ENCODE measurements at regions not wholly inside any gene's neighbourhood (a gene's known extent, or its start where the extent isn't known, plus 50 kb on each side); places are given as distances from the start of the nearest gene placed in this dataset.

DNA sequence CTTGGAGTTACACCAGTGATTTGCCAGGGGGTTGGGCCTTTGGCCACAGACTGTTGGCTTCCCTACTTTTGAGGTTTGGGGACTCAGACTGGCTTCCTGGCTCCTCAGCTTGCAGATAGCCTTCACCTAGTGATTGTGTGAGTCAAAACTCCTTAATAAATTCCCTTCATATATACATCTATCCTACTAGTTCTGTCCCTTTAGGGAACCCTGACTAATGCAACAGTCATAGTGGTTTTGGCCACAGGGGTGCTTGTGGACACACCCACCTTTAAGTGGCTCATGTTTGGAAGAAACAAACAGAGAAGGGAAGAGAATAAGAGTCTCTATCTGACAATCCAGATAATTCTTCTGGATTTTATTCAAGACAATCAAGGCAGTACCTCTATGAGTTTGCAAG, 457.7 kb downstream of the EPHA3 start:
- no peaks in the 10 kb centered on the region for H3K79me2 ChIP-seq (ENCODE audit: control insufficient read depth, insufficient read depth, low read length)
- TF ChIP-seq POLR2A (IDR thresholded peaks at IDR 0.05; ENCODE audit: low read depth, low read length) (no peak), FOS (IDR thresholded peaks at IDR 0.05; ENCODE audit: borderline replicate concordance, insufficient read depth, low read length) (no peak), JUN (IDR thresholded peaks at IDR 0.05; ENCODE audit: borderline replicate concordance, insufficient read depth, insufficient read length, low read depth) (no peak), POLR2AphosphoS5 (IDR thresholded peaks at IDR 0.05; ENCODE audit: insufficient read depth, low read depth, low read length) (no peak), MYC (IDR thresholded peaks at IDR 0.05; ENCODE audit: low read depth, low read length) (no peak), EZH2 (IDR thresholded peaks at IDR 0.05; ENCODE audit: borderline replicate concordance, low read depth, low read length, severe bottlenecking) (no peak), GATA2 (IDR thresholded peaks at IDR 0.05; ENCODE audit: insufficient read depth, insufficient read length, low read depth, low read length) (no peak)
- TF ChIP-seq, protein P1, sequence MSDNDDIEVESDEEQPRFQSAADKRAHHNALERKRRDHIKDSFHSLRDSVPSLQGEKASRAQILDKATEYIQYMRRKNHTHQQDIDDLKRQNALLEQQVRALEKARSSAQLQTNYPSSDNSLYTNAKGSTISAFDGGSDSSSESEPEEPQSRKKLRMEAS (IDR thresholded peaks at IDR 0.05; ENCODE audit: insufficient read depth, insufficient read length): no peak
- TF ChIP-seq, protein P2, sequence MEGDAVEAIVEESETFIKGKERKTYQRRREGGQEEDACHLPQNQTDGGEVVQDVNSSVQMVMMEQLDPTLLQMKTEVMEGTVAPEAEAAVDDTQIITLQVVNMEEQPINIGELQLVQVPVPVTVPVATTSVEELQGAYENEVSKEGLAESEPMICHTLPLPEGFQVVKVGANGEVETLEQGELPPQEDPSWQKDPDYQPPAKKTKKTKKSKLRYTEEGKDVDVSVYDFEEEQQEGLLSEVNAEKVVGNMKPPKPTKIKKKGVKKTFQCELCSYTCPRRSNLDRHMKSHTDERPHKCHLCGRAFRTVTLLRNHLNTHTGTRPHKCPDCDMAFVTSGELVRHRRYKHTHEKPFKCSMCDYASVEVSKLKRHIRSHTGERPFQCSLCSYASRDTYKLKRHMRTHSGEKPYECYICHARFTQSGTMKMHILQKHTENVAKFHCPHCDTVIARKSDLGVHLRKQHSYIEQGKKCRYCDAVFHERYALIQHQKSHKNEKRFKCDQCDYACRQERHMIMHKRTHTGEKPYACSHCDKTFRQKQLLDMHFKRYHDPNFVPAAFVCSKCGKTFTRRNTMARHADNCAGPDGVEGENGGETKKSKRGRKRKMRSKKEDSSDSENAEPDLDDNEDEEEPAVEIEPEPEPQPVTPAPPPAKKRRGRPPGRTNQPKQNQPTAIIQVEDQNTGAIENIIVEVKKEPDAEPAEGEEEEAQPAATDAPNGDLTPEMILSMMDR (IDR thresholded peaks at IDR 0.05; ENCODE audit: extremely low read depth in 1 of 2, insufficient read depth in 1 of 2, low read depth in 1 of 2, low read length in 2 of 2): no peak
- no peaks in the 10 kb centered on the region for H3K4me1 ChIP-seq (ENCODE audit: control insufficient read depth, extremely low read depth, insufficient read depth, low read length)
- CTCF ChIA-PET: no interaction called here
- peaks cover 2% of the 10 kb centered on the region for H3K9me3 ChIP-seq (replicated peaks; ENCODE audit: control insufficient read depth, insufficient read depth, low read length)
- H3K27me3 ChIP-seq (ENCODE audit: control insufficient read depth in 2 of 2, insufficient read depth in 2 of 2, low read length in 2 of 2): no peaks in the 10 kb centered on the region
- H3K27ac ChIP-seq (ENCODE audit: insufficient read depth, low read depth, low read length): no peak overlapping the region
- intact Hi-C loops (cut with micrococcal nuclease) (no loop called here), dilution Hi-C loops (cut with MboI; ENCODE audit: extremely low pct_ligation_motif_present, low sequenced_read_pairs) (no loop called here)
- H3K4me3 ChIP-seq (replicated peaks in 1 of 3; ENCODE audit: insufficient read depth in 1 of 3, low read depth in 1 of 3, low read length in 3 of 3): no peak overlapping the region
- DNase-seq (ENCODE audit: low read depth, low spot score) (no peak), FAIRE-seq (no peak)
- no peak overlapping the region for H3K4me2 ChIP-seq (ENCODE audit: insufficient read depth, low read length)
- H2AFZ ChIP-seq (ENCODE audit: low read depth, low read length): no peak overlapping the region
- H3K9ac ChIP-seq (replicated peaks; ENCODE audit: extremely low read depth, insufficient read depth, low read length): no peak overlapping the region
- POLR2A ChIA-PET: no interaction called here
- BruUV-seq (replicated peaks): no TSS peak
- no peaks in the 10 kb centered on the region for H4K20me1 ChIP-seq (replicated peaks; ENCODE audit: control insufficient read depth, extremely low read depth, insufficient read depth, low read length)
- H3K9me1 ChIP-seq (replicated peaks; ENCODE audit: control insufficient read depth, extremely low read depth, insufficient read depth, low read length): no peaks in the 10 kb centered on the region
- no peaks in the 10 kb centered on the region for H3K36me3 ChIP-seq (ENCODE audit: control insufficient read depth in 2 of 2, extremely low read depth in 1 of 2, insufficient read depth in 2 of 2, low read length in 2 of 2)

All from endothelial cell of umbilical vein (primary cell).